H1 (cell line): ENCODE measurements at regions not wholly inside any gene's neighbourhood (a gene's known extent, or its start where the extent isn't known, plus 50 kb on each side); places are given as distances from the start of the nearest gene placed in this dataset.

Experiments used
- BCL11A ChIP-seq, 2 experiments: IDR thresholded peaks; one replicate each; pipeline ENCODE4 v1.6.1; 2011; ENCODE audit warnings: low read depth in 2 of 2, low read length in 2 of 2, mild to moderate bottlenecking in 2 of 2
- CTCF ChIP-seq, 3 experiments: IDR thresholded peaks; 1 replicate in 2 of 3; 2 replicates in 1 of 3; pipeline versions ENCODE4 v1.5.1 to v1.6.1; 2011; ENCODE audit warnings: low read length in 3 of 3, mild to moderate bottlenecking in 3 of 3, inconsistent platforms in 2 of 3, low read depth in 1 of 3, moderate library complexity in 1 of 3; ENCODE audit not compliant: insufficient read depth in 1 of 3; ENCODE audit errors: control extremely low read depth in 1 of 3
- MAFK ChIP-seq: IDR thresholded peaks from 2 replicates; pipeline ENCODE4 v1.6.1; 2012; ENCODE audit warnings: low read depth, mild to moderate bottlenecking, improper control_type of control experiment, low read length
- NRF1 ChIP-seq: IDR thresholded peaks from 2 replicates; pipeline ENCODE4 v1.6.1; 2011; ENCODE audit warnings: mild to moderate bottlenecking, low read depth, low read length, improper control_type of control experiment
- RNF2 ChIP-seq: fragments of 200-900, 300-1000 bp; sonication (generic); IDR thresholded peaks from 2 replicates; pipeline ENCODE4 v1.7.1; 2016; ENCODE audit warnings: borderline replicate concordance, low read depth, mild to moderate bottlenecking, antibody characterized with exemption, low read length; ENCODE audit not compliant: poor library complexity, severe bottlenecking; ENCODE audit errors: missing control alignments
- TAF1 ChIP-seq: IDR thresholded peaks from 2 replicates; pipeline ENCODE4 v1.6.1; 2011; ENCODE audit warnings: mild to moderate bottlenecking, low read depth, low read length

- TF ChIP-seq TAF1 (no peak), CTCF (IDR thresholded peaks at IDR 0.05; ENCODE audit: control extremely low read depth in 1 of 3, insufficient read depth in 1 of 3, low read depth in 1 of 3, low read length in 3 of 3) (no peak), BCL11A (IDR thresholded peaks at IDR 0.05; ENCODE audit: low read depth in 2 of 2, low read length in 2 of 2) (no peak), MAFK (no peak), NRF1 (no peak), RNF2 (no peak)
These were observed 856.1 kb downstream of the SI start for GRCh38 chr3:164222197-164222596.
